ENCODE measurements at regions not wholly inside any gene's neighbourhood (a gene's known extent, or its start where the extent isn't known, plus 50 kb on each side); places are given as distances from the start of the nearest gene placed in this dataset.

DNA sequence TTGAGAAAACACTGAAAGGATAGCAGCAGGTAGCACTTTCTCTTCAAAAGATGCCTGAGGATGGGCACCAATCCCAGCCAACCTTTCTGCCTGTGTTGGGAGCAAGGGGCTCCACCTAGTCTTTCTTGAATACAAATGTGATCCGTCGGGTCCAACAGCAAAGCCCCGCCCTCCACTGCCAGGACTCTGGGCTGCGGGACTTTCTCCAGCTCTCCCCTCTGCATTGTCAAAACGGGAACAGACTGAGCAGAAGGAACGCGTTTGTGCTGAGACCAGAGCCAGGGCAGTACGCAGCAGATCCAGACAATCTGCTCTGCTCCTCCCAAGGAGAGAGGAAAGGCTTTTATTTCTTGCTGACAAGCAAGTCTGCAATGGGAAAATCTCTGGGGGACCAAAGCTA is 139.7 kb downstream of the SEC61B start:
- H3K4me2 ChIP-seq = no peak overlapping the region
- no peaks in the 10 kb centered on the region; the same call in 1 of the 2 replicates for H3K27me3 ChIP-seq (ENCODE audit: insufficient read depth)
- H3K36me3 ChIP-seq (replicated peaks in 1 of 2; ENCODE audit: control insufficient read depth in 1 of 2, insufficient read depth in 2 of 2, low read length in 1 of 2) = no peaks in the 10 kb centered on the region
- H3K79me2 ChIP-seq (ENCODE audit: insufficient read depth) = no peaks in the 10 kb centered on the region
- DNase-seq = no peak
- ChIA-PET POLR2A (no interaction called here), CTCF (no interaction called here)
- H3K4me1 ChIP-seq (ENCODE audit: control insufficient read depth in 1 of 2, insufficient read depth in 2 of 2, low read depth in 1 of 2, low read length in 1 of 2) = peaks cover 0 to 32% of the 10 kb centered on the region in 2 experiments; a peak in 1 of 4 replicates
- no peaks in the 10 kb centered on the region for H3K9me3 ChIP-seq
- no peak overlapping the region for H3K4me3 ChIP-seq (ENCODE audit: low read depth in 2 of 2, low read length in 1 of 2)
- H3K9me2 ChIP-seq = no peaks in the 10 kb centered on the region
- TF ChIP-seq, protein P1, sequence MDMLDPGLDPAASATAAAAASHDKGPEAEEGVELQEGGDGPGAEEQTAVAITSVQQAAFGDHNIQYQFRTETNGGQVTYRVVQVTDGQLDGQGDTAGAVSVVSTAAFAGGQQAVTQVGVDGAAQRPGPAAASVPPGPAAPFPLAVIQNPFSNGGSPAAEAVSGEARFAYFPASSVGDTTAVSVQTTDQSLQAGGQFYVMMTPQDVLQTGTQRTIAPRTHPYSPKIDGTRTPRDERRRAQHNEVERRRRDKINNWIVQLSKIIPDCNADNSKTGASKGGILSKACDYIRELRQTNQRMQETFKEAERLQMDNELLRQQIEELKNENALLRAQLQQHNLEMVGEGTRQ (IDR thresholded peaks at IDR 0.05; ENCODE audit: borderline replicate concordance, low read depth, low read length) = no peak
- TF ChIP-seq GABPA (IDR thresholded peaks at IDR 0.05; ENCODE audit: low read depth) (no peak), JUND (IDR thresholded peaks at IDR 0.05) (no peak), RCOR1 (IDR thresholded peaks at IDR 0.05; ENCODE audit: low read length) (no peak), MEF2A (IDR thresholded peaks at IDR 0.05; ENCODE audit: borderline replicate concordance, low read depth) (no peak), MXI1 (IDR thresholded peaks at IDR 0.05; ENCODE audit: low read depth, low read length) (no peak), GATA2 (CRISPR knock-in tag; IDR thresholded peaks at IDR 0.05) (no peak), RFX5 (IDR thresholded peaks at IDR 0.05; ENCODE audit: low read length) (no peak)
- TF ChIP-seq, protein P2, sequence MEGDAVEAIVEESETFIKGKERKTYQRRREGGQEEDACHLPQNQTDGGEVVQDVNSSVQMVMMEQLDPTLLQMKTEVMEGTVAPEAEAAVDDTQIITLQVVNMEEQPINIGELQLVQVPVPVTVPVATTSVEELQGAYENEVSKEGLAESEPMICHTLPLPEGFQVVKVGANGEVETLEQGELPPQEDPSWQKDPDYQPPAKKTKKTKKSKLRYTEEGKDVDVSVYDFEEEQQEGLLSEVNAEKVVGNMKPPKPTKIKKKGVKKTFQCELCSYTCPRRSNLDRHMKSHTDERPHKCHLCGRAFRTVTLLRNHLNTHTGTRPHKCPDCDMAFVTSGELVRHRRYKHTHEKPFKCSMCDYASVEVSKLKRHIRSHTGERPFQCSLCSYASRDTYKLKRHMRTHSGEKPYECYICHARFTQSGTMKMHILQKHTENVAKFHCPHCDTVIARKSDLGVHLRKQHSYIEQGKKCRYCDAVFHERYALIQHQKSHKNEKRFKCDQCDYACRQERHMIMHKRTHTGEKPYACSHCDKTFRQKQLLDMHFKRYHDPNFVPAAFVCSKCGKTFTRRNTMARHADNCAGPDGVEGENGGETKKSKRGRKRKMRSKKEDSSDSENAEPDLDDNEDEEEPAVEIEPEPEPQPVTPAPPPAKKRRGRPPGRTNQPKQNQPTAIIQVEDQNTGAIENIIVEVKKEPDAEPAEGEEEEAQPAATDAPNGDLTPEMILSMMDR (IDR thresholded peaks at IDR 0.05) = no peak
- TF ChIP-seq, protein P3, sequence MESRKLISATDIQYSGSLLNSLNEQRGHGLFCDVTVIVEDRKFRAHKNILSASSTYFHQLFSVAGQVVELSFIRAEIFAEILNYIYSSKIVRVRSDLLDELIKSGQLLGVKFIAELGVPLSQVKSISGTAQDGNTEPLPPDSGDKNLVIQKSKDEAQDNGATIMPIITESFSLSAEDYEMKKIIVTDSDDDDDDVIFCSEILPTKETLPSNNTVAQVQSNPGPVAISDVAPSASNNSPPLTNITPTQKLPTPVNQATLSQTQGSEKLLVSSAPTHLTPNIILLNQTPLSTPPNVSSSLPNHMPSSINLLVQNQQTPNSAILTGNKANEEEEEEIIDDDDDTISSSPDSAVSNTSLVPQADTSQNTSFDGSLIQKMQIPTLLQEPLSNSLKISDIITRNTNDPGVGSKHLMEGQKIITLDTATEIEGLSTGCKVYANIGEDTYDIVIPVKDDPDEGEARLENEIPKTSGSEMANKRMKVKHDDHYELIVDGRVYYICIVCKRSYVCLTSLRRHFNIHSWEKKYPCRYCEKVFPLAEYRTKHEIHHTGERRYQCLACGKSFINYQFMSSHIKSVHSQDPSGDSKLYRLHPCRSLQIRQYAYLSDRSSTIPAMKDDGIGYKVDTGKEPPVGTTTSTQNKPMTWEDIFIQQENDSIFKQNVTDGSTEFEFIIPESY (IDR thresholded peaks at IDR 0.05; ENCODE audit: borderline replicate concordance, low read depth) = no peak
- H3F3A ChIP-seq (replicated peaks; ENCODE audit: insufficient read depth) = no peaks in the 10 kb centered on the region
- H3K27ac ChIP-seq (ENCODE audit: low read depth in 2 of 2, low read length in 1 of 2) = no peak overlapping the region
- no peak overlapping the region for H2AFZ ChIP-seq (ENCODE audit: low read depth)
- H3K9ac ChIP-seq = no peak overlapping the region
- WGBS (ENCODE audit: low lambda C conversion rate) = 73% methylated on average over 6 of the region's 8 CpGs
- H4K20me1 ChIP-seq (ENCODE audit: insufficient read depth) = no peaks in the 10 kb centered on the region

DNA sequence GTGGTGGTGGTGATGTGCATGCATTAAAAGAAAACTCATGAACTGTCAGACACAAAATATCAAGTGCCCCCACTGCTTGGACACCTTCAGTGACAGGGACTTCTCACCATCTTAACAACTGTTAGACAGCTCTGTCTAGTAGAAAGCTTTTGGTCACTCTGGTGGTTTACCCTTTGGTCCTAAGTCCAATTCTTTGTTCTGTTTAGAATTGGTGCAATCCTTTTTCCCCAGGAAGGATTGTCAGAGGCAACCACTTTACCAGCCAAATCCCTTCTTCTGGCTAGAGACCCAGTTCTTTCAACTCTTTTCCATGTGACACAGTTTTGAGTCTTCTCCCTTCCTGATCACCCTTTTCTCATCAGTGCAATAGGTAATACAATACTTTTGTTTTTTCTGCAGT is 140.2 kb downstream of the SEC61B start:
- no peaks in the 10 kb centered on the region for H4K20me1 ChIP-seq (ENCODE audit: insufficient read depth)
- H3F3A ChIP-seq (replicated peaks; ENCODE audit: insufficient read depth) = no peaks in the 10 kb centered on the region
- H3K9me2 ChIP-seq = no peaks in the 10 kb centered on the region
- CTCF ChIA-PET = no interaction called here
- no peaks in the 10 kb centered on the region for H3K36me3 ChIP-seq (replicated peaks in 1 of 2; ENCODE audit: control insufficient read depth in 1 of 2, insufficient read depth in 2 of 2, low read length in 1 of 2)
- DNase-seq = no peak
- POLR2A ChIA-PET = no interaction called here
- no peak overlapping the region for H3K9ac ChIP-seq
- TF ChIP-seq POLR2AphosphoS5 (IDR thresholded peaks at IDR 0.05; ENCODE audit: low read depth, low read length) = no peak
- TF ChIP-seq EZH2phosphoT487 (IDR thresholded peaks at IDR 0.05; ENCODE audit: borderline replicate concordance, low read depth) = no peak
- no peak for TF ChIP-seq TEAD4 (IDR thresholded peaks at IDR 0.05; ENCODE audit: borderline replicate concordance, insufficient read depth)
- TF ChIP-seq, protein P4, sequence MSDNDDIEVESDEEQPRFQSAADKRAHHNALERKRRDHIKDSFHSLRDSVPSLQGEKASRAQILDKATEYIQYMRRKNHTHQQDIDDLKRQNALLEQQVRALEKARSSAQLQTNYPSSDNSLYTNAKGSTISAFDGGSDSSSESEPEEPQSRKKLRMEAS (IDR thresholded peaks at IDR 0.05; ENCODE audit: low read depth) = no peak
- no peak for TF ChIP-seq NFIC (IDR thresholded peaks at IDR 0.05; ENCODE audit: borderline replicate concordance)
- no peak for TF ChIP-seq RAD21 (IDR thresholded peaks at IDR 0.05; ENCODE audit: low read length)
- no peak for TF ChIP-seq SIN3A (IDR thresholded peaks at IDR 0.05; ENCODE audit: borderline replicate concordance, low read depth, low read length)
- no peak for TF ChIP-seq FOXM1 (IDR thresholded peaks at IDR 0.05; ENCODE audit: low read depth)
- no peak for TF ChIP-seq EP300 (IDR thresholded peaks at IDR 0.05; ENCODE audit: borderline replicate concordance in 1 of 2, low read depth in 1 of 2, low read length in 1 of 2)
- no peak for TF ChIP-seq USF1 (IDR thresholded peaks at IDR 0.05; ENCODE audit: borderline replicate concordance, low read depth)
- no peak for TF ChIP-seq JUND (IDR thresholded peaks at IDR 0.05)
- no peak for TF ChIP-seq MEF2A (IDR thresholded peaks at IDR 0.05; ENCODE audit: borderline replicate concordance, low read depth)
- no peak overlapping the region for H3K4me3 ChIP-seq (ENCODE audit: low read depth in 2 of 2, low read length in 1 of 2)
- H3K4me1 ChIP-seq (ENCODE audit: control insufficient read depth in 1 of 2, insufficient read depth in 2 of 2, low read depth in 1 of 2, low read length in 1 of 2) = peaks cover 0 to 35% of the 10 kb centered on the region in 2 experiments; a peak in 1 of 4 replicates
- no peak overlapping the region for H2AFZ ChIP-seq (ENCODE audit: low read depth)
- H3K79me2 ChIP-seq (ENCODE audit: insufficient read depth) = no peaks in the 10 kb centered on the region
- no peaks in the 10 kb centered on the region for H3K9me3 ChIP-seq
- no peak overlapping the region for H3K4me2 ChIP-seq
- no peak overlapping the region for H3K27ac ChIP-seq (ENCODE audit: low read depth in 2 of 2, low read length in 1 of 2)
- H3K27me3 ChIP-seq (ENCODE audit: insufficient read depth) = no peaks in the 10 kb centered on the region; the same call in 1 of the 2 replicates
